Keratinocyte (primary cell): ENCODE measurements at regions not wholly inside any gene's neighbourhood (a gene's known extent, or its start where the extent isn't known, plus 50 kb on each side); places are given as distances from the start of the nearest gene placed in this dataset.

Experiments
- DNase-seq: peaks from one replicate; pipeline ENCODE4 v3.0.0-alpha.2; 2011; ENCODE audit warnings: low read depth, missing footprints, low spot score
- FAIRE-seq: peaks from 2 replicates; lab custom pipeline; 2011; peaks lifted over from hg19 to GRCh38; lab: Jason Lieb, UNC
- H2AFZ ChIP-seq: 2 replicates; pipeline ENCODE4 v1.6.0; 2012; ENCODE audit warnings: low read length, control low read depth, inconsistent platforms; ENCODE audit not compliant: control insufficient read depth
- H3K27ac ChIP-seq: 2 replicates; pipeline ENCODE4 v1.5.1; 2011; ENCODE audit warnings: low read length; ENCODE audit not compliant: control insufficient read depth, insufficient read depth
- H3K27me3 ChIP-seq: 3 replicates; pipeline ENCODE4 v1.6.0; 2011; ENCODE audit warnings: low read length; ENCODE audit not compliant: control insufficient read depth, insufficient read depth; ENCODE audit errors: extremely low read depth
- H3K36me3 ChIP-seq, 2 experiments: 2 replicates in 1 of 2; 3 replicates in 1 of 2; pipeline ENCODE4 v1.5.1; 2011; ENCODE audit warnings: low read length in 2 of 2, mild to moderate bottlenecking in 1 of 2; ENCODE audit not compliant: control insufficient read depth in 2 of 2, insufficient read depth in 2 of 2; ENCODE audit errors: extremely low read depth in 1 of 2
- H3K4me1 ChIP-seq: 3 replicates; pipeline ENCODE4 v1.5.1; 2011; ENCODE audit warnings: low read length; ENCODE audit not compliant: control insufficient read depth, insufficient read depth; ENCODE audit errors: extremely low read depth
- H3K4me2 ChIP-seq: 3 replicates; pipeline ENCODE4 v1.6.0; 2011; ENCODE audit warnings: low read depth, low read length; ENCODE audit not compliant: control insufficient read depth, insufficient read depth; ENCODE audit errors: extremely low read depth
- H3K4me3 ChIP-seq, 3 experiments: fragments of 200-600 bp in 1 of 3; sonication (generic) in 1 of 3; 2 replicates in 2 of 3; 3 replicates in 1 of 3; pipeline ENCODE4 v1.5.1; 2011 to 2016; ENCODE audit warnings: low read length in 3 of 3, mild to moderate bottlenecking in 3 of 3, control low read depth in 2 of 3, inconsistent platforms in 1 of 3, low read depth in 1 of 3, mixed read lengths in 1 of 3, mixed run types in 1 of 3, moderate library complexity in 1 of 3; ENCODE audit not compliant: control insufficient read depth in 2 of 3, insufficient read depth in 2 of 3; ENCODE audit errors: extremely low read depth in 1 of 3
- H3K79me2 ChIP-seq: 2 replicates; pipeline ENCODE4 v1.6.0; 2012; ENCODE audit warnings: low read length; ENCODE audit not compliant: control insufficient read depth, insufficient read depth
- H3K9ac ChIP-seq: 3 replicates; pipeline ENCODE4 v1.6.0; 2011; ENCODE audit warnings: low read length; ENCODE audit not compliant: control insufficient read depth, insufficient read depth; ENCODE audit errors: extremely low read depth
- H3K9me1 ChIP-seq: 3 replicates; pipeline ENCODE4 v1.6.0; 2011; ENCODE audit warnings: low read length; ENCODE audit not compliant: control insufficient read depth, insufficient read depth; ENCODE audit errors: extremely low read depth
- H3K9me3 ChIP-seq: 2 replicates; pipeline ENCODE4 v1.5.1; 2012; ENCODE audit warnings: low read depth, low read length; ENCODE audit not compliant: control insufficient read depth
- H4K20me1 ChIP-seq: 3 replicates; pipeline ENCODE4 v1.6.0; 2011; ENCODE audit warnings: low read length; ENCODE audit not compliant: control insufficient read depth, insufficient read depth; ENCODE audit errors: extremely low read depth
- CTCF ChIP-seq, 3 experiments: IDR thresholded peaks in 1 of 3; conservative IDR thresholded peaks in 1 of 3; optimal IDR thresholded peaks in 1 of 3; 2 replicates in 2 of 3; 3 replicates in 1 of 3; pipeline versions ENCODE3 to v1.5.1; 2011; ENCODE audit warnings: low read length in 3 of 3, mild to moderate bottlenecking in 3 of 3, moderate library complexity in 2 of 3, control low read depth in 1 of 3, inconsistent platforms in 1 of 3; ENCODE audit not compliant: insufficient read depth in 2 of 3; ENCODE audit errors: extremely low read depth in 1 of 3
- EZH2 ChIP-seq: IDR thresholded peaks from one replicate; pipeline ENCODE4 v1.6.1; 2012; ENCODE audit warnings: inconsistent platforms, mild to moderate bottlenecking, low read length, moderate library complexity
- dilution Hi-C: fragments of 300-500 bp; cut with MboI; formaldehyde crosslinking; loops from one replicate; pipeline ENCODE4 v1.7.0; 2020; ENCODE audit warnings: low sequenced_read_pairs; ENCODE audit not compliant: extremely low pct_ligation_motif_present

DNA sequence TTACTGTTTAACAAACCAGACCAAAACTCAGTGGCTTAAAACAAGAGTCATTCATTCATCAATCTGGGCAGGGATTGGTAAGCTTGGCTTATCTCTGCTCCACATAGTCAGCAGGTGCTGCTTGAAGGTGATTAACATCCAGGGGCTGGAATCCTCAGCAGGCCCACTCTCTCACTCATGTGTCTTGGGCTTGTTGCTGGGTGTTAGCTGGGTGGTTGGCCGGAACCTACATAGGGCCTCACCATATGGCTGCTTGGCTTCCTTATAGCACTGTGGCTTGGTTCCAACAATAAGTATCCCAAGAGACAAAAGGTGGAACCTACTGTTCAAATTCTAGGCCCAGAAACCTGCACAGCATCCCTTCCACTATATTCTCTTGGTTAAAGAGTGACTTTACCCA is 125.0 kb downstream of the RASGEF1B start:
- H3K79me2 ChIP-seq: no peaks in the 10 kb centered on the region
- no peaks in the 10 kb centered on the region for H3K4me1 ChIP-seq
- no peaks in the 10 kb centered on the region for H3K9me3 ChIP-seq
- dilution Hi-C loops: no loop called here
- H3K36me3 ChIP-seq: no peaks in the 10 kb centered on the region
- H2AFZ ChIP-seq: no peak overlapping the region
- no peak for DNase-seq
- H3K4me3 ChIP-seq: no peak overlapping the region
- H4K20me1 ChIP-seq: no peaks in the 10 kb centered on the region
- H3K9ac ChIP-seq: no peak overlapping the region
- no peak for FAIRE-seq
- H3K27ac ChIP-seq: no peak overlapping the region
- no peaks in the 10 kb centered on the region for H3K27me3 ChIP-seq
- no peak for TF ChIP-seq EZH2
- TF ChIP-seq CTCF (optimal IDR thresholded peaks at IDR 0.05 in 1 of 3, IDR thresholded peaks at IDR 0.05 in 1 of 3, conservative IDR thresholded peaks at IDR 0.05 in 1 of 3; ENCODE audit: extremely low read depth in 1 of 3, insufficient read depth in 2 of 3, low read length in 3 of 3): no peak
- no peak overlapping the region for H3K4me2 ChIP-seq
- H3K9me1 ChIP-seq: no peaks in the 10 kb centered on the region

DNA sequence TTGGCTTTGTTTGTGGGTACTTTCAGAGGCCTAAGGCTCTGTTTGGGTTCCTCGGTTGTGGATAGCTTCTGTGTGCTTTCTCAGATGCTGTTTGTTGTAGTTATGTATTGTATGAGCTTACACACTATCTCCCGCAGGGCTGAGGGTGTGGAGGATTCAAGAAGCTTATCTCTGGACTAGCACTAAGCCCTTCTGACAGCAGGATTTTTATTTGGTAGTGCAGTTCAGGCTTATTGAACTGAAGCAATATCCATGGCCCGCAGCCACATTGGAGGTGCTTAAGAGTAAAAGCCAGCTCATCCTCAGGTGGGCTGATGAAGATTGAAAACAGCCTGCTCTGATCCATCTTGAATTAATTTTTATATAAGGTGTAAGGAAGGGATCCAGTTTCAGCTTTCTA is 128.2 kb downstream of the RASGEF1B start:
- FAIRE-seq (no peak), DNase-seq (no peak)
- no peak overlapping the region for H3K4me2 ChIP-seq
- no peaks in the 10 kb centered on the region for H3K4me1 ChIP-seq
- H3K4me3 ChIP-seq: no peak overlapping the region
- H3K9me3 ChIP-seq: no peaks in the 10 kb centered on the region
- H3K9me1 ChIP-seq: no peaks in the 10 kb centered on the region
- no peaks in the 10 kb centered on the region for H4K20me1 ChIP-seq
- H2AFZ ChIP-seq: no peak overlapping the region
- dilution Hi-C loops: no loop called here
- no peaks in the 10 kb centered on the region for H3K79me2 ChIP-seq
- H3K27me3 ChIP-seq: no peaks in the 10 kb centered on the region
- no peak overlapping the region for H3K9ac ChIP-seq
- H3K27ac ChIP-seq: no peak overlapping the region
- H3K36me3 ChIP-seq: no peaks in the 10 kb centered on the region
- no peak for TF ChIP-seq EZH2
- TF ChIP-seq CTCF (optimal IDR thresholded peaks at IDR 0.05 in 1 of 3, IDR thresholded peaks at IDR 0.05 in 1 of 3, conservative IDR thresholded peaks at IDR 0.05 in 1 of 3; ENCODE audit: extremely low read depth in 1 of 3, insufficient read depth in 2 of 3, low read length in 3 of 3): no peak
